ENCODE measurements at regions not wholly inside any gene's neighbourhood (a gene's known extent, or its start where the extent isn't known, plus 50 kb on each side); places are given as distances from the start of the nearest gene placed in this dataset.

DNA sequence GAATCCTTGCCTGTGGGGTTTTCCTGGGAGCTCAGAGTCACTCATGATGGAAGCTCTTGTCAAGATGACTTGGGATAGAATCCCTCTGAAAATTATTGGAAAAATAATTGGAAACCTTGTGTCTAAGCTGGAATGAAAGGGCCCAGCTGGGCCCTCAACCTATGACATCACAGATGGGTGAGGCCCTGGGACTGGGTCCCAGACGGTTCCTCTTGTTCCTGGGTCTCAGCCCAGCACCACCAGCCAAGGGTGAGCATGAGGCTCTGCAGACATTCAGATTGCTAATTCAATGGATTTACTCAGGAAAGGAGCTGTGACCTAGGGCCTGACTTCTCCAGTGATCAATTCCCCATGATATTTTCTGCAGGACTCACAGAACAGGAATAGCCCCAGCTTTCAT lies 188.3 kb upstream of the MYT1L start (continued):
- TF ChIP-seq, protein P1, sequence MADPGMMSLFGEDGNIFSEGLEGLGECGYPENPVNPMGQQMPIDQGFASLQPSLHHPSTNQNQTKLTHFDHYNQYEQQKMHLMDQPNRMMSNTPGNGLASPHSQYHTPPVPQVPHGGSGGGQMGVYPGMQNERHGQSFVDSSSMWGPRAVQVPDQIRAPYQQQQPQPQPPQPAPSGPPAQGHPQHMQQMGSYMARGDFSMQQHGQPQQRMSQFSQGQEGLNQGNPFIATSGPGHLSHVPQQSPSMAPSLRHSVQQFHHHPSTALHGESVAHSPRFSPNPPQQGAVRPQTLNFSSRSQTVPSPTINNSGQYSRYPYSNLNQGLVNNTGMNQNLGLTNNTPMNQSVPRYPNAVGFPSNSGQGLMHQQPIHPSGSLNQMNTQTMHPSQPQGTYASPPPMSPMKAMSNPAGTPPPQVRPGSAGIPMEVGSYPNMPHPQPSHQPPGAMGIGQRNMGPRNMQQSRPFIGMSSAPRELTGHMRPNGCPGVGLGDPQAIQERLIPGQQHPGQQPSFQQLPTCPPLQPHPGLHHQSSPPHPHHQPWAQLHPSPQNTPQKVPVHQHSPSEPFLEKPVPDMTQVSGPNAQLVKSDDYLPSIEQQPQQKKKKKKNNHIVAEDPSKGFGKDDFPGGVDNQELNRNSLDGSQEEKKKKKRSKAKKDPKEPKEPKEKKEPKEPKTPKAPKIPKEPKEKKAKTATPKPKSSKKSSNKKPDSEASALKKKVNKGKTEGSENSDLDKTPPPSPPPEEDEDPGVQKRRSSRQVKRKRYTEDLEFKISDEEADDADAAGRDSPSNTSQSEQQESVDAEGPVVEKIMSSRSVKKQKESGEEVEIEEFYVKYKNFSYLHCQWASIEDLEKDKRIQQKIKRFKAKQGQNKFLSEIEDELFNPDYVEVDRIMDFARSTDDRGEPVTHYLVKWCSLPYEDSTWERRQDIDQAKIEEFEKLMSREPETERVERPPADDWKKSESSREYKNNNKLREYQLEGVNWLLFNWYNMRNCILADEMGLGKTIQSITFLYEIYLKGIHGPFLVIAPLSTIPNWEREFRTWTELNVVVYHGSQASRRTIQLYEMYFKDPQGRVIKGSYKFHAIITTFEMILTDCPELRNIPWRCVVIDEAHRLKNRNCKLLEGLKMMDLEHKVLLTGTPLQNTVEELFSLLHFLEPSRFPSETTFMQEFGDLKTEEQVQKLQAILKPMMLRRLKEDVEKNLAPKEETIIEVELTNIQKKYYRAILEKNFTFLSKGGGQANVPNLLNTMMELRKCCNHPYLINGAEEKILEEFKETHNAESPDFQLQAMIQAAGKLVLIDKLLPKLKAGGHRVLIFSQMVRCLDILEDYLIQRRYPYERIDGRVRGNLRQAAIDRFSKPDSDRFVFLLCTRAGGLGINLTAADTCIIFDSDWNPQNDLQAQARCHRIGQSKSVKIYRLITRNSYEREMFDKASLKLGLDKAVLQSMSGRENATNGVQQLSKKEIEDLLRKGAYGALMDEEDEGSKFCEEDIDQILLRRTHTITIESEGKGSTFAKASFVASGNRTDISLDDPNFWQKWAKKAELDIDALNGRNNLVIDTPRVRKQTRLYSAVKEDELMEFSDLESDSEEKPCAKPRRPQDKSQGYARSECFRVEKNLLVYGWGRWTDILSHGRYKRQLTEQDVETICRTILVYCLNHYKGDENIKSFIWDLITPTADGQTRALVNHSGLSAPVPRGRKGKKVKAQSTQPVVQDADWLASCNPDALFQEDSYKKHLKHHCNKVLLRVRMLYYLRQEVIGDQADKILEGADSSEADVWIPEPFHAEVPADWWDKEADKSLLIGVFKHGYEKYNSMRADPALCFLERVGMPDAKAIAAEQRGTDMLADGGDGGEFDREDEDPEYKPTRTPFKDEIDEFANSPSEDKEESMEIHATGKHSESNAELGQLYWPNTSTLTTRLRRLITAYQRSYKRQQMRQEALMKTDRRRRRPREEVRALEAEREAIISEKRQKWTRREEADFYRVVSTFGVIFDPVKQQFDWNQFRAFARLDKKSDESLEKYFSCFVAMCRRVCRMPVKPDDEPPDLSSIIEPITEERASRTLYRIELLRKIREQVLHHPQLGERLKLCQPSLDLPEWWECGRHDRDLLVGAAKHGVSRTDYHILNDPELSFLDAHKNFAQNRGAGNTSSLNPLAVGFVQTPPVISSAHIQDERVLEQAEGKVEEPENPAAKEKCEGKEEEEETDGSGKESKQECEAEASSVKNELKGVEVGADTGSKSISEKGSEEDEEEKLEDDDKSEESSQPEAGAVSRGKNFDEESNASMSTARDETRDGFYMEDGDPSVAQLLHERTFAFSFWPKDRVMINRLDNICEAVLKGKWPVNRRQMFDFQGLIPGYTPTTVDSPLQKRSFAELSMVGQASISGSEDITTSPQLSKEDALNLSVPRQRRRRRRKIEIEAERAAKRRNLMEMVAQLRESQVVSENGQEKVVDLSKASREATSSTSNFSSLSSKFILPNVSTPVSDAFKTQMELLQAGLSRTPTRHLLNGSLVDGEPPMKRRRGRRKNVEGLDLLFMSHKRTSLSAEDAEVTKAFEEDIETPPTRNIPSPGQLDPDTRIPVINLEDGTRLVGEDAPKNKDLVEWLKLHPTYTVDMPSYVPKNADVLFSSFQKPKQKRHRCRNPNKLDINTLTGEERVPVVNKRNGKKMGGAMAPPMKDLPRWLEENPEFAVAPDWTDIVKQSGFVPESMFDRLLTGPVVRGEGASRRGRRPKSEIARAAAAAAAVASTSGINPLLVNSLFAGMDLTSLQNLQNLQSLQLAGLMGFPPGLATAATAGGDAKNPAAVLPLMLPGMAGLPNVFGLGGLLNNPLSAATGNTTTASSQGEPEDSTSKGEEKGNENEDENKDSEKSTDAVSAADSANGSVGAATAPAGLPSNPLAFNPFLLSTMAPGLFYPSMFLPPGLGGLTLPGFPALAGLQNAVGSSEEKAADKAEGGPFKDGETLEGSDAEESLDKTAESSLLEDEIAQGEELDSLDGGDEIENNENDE (IDR thresholded peaks at IDR 0.05; ENCODE audit: insufficient replicate concordance, low read length) = no peak
- TF ChIP-seq POLR2AphosphoS5 (IDR thresholded peaks at IDR 0.05; ENCODE audit: low read depth, low read length) (no peak), HDAC2 (IDR thresholded peaks at IDR 0.05; ENCODE audit: borderline replicate concordance in 1 of 2, low read depth in 2 of 2, low read length in 2 of 2) (no peak), SAP30 (IDR thresholded peaks at IDR 0.05; ENCODE audit: insufficient read depth, insufficient replicate concordance, low read length) (no peak), TAF7 (optimal IDR thresholded peaks at IDR 0.05; ENCODE audit: borderline replicate concordance, low read depth, low read length) (no peak), GABPA (IDR thresholded peaks at IDR 0.05; ENCODE audit: borderline replicate concordance, insufficient read depth, low read length) (no peak)

Data from H1 (cell line).